ENCODE measurements at regions not wholly inside any gene's neighbourhood (a gene's known extent, or its start where the extent isn't known, plus 50 kb on each side); places are given as distances from the start of the nearest gene placed in this dataset.

DNA sequence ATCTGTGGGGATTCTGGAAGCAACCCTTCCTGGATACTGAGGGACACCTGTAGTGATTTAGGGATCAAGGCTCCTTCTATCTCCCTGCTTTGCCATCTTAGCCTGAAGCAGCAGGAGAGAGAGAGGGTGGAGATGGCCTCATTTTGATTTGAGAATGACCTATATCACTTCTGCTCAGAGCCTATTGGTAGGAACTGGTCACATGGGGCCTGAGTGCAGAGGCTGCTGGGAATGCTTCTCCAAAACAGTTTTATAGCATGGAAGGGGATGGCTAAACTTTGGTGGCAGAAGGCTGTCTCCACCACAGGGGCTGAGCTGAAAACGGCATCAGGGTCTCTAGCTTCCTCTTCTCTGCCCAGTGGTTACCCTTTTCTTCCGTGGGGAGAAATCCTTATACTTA, 105.8 kb downstream of the TBX19 start:
- no peak for DNase-seq

DNA sequence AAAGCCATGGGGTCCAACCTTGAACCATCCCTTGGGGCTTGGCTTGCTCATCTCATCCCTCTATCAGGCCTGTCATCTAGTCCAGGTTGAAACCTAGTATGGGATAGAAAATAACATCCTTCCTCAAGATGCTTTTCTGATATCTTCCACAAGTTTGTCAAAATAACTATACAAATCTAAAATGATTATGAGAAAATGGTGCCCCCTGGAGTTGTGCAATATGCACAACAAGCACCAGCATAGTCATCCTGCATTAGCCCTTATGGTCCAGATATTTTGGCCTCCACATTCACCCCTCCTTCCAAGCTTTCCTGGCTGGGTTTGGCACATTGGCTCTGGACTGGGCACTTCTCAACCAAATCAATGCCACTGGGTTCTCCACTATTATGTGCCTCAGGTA, 101.2 kb downstream of the TBX19 start:
- DNase-seq: no peak

DNA sequence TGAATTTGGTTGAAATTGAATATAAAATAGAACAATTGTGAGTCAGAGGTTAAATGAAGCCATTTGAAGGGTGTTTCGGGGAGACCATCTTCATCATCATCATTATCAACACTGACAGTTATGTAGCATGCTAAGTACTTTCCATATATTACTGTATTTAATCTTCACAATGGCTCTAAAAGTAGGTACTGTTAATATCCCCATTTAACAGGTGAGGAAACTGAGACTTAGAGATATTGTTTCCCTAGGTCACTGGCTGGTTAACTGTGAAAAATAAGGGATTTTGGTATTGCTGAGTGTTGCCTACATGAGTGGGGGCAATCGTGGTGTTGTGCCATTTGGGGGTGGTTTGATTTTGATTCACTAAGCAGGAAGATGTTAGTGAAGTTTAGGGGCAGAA, 100.3 kb downstream of the TBX19 start:
- no peak for DNase-seq

DNA sequence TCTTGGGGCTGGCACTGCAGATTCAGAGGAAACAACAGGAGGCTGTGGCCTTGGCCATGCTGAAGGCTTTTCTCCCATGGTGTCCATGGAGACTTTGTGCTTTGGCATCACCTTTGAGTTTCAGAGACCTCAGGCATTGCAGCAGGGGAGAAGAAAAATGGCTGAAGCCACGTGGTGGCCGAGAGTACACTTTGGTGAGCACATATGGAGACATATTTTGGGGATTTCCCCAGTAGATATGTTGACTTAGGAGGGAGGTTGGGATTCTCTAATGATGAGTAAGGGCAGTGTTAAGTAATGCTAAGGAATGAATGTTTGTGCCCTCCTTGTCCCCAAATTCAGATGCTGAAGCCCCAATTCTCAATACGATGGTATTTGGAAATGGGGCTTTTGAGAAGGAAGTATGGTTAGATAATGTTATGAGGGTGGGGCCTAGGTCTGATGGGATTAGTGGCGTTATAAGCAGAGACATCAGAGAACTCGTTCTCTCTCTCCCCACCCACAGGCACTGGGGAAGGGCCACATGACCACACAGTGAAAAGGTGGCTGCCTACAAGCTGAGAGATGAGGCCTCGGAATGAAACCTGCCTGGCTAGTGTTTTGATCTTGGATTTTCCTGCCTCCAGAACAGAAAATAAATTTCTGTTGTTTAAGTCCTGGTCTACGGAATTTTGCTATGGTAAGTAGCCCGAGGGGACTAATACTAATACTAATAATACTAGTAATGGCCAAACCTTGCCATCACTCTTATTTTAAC, 98.6 kb downstream of the TBX19 start:
- no peak for DNase-seq

DNA sequence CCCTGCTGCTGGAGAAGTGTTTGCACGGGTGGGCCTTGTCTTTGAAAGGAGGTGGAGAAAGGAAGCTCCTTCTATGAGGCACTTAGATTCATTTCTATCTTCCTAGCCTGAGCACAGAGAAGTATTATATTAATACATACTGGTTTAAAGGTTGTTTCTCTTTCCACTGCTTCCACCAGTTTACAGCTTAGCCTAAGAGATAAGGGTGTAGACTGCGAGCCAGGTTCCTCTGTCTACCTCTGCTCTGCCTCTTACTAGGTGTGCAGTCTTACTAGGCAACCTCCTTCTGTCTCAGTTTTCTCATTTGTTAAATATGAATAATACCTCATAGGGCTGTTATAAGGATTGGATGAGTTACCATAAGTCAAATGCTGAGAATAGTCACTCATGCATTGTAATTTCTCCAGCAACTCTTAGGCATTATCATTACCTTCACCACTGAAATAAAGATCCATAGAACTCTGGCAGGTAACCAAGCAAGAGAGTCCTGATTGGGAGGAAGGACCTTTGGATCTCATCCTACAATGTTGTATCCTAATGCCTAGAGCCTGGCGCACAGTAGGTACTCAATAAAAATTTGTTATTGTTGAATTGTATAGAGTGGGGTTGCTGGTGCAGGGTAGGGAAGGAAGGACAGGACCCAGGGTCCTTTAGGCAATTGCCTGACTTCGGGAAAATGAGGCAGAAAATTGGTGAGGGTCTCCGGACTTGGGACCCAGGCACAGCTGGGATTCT, 95.1 kb downstream of the TBX19 start:
- DNase-seq: no peak

DNA sequence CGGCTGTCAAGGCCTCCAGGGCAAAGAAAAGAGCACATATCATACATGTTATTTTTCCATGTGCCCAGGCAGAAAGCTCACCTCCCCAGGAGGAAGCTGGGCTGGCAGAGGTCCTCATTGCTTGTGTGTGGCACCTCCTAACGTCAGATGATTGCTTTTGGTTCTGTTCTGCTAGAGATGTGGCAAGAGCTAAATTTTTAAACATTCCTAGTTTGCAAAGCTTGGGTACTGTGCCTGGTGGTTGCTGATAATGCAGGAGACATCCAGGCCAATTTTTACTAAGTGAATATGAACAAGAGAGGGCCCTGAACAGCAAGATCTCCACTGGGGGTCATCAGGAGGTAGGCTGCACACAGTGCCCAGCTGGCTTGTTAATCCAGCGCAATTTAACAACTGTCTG, 93.9 kb downstream of the TBX19 start:
- DNase-seq: no peak

DNA sequence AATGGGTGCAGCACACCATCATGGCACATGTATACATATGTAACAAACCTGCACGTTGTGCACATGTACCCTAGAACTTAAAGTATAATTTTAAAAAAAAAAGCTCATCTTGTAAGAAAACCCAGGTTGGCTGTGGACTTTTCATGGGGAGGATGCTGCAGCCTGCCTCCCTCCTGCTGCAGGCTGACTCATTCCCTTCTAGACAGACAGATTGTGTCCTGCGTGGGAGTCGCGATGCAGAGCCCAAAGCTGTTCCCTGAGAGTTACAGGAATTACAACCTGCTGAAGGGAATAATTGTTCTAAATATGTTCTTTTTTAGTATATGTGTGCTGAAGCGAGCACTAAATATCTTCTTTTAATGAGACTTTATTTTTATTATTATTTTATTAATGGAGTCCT, 93.2 kb downstream of the TBX19 start:
- no peak for DNase-seq

DNA sequence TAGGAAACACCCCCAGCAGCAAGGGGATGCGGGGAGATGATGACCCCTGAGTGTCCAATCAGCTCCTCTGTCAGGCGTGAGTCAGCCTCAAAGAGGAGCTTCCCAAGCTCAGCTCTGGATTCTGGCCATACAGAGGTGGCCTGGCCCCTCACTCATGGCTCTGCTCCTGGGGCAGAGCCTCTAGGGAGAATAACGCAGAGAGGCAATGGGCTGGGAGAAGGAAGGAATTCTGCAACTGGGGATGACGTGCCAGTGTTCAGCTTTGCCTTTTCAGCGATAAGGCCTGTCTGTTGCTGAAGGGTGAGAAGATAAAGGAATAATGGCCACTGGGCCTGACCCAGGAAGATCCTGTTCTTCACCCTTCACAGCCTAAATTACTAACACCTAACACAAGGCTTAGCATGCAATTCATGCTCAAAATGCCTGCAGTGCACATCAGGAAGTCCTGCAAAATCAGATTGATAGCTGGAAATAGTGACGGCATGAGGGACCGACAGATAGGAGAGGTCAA, 92.2 kb downstream of the TBX19 start:
- no peak for DNase-seq

DNA sequence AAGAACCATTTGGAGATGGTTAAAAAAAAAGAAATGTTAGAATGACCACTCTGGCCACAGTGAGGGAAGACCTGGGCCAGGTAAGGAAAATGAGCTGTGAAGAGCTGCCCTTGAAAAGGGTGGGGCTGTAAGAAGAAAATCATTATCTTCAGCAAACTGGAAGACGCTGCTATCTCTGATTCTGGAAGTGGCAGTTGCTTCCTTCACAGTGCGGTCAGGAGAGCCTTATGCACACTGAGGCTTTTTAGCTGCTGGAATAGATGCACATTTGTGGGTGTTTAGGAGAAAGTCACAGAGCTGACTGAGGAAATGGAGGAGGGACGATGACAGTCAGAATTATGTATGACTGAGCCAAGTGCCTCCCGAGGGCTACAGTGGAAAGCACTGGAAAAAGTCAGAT, 91.6 kb downstream of the TBX19 start:
- DNase-seq: no peak

DNA sequence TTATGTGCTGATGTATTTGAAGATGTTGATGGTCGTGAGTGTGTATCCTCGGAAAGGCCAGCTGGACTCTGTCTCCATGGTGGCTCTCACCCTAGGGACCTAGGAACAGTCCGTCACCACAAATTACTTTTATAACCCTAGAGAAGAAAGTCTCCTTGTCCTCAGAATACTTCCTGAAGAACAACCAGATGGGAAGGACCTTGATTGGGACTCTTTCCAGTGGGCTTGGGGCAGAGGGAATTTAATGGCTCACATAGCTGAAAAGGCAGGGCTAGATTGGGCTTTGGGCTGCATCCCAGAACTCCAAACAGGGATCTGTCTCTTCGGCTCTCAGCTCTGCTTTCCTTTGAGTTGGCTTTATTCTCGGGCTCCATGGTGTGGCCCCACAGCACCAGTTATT, 90.8 kb downstream of the TBX19 start:
- no peak for DNase-seq

DNA sequence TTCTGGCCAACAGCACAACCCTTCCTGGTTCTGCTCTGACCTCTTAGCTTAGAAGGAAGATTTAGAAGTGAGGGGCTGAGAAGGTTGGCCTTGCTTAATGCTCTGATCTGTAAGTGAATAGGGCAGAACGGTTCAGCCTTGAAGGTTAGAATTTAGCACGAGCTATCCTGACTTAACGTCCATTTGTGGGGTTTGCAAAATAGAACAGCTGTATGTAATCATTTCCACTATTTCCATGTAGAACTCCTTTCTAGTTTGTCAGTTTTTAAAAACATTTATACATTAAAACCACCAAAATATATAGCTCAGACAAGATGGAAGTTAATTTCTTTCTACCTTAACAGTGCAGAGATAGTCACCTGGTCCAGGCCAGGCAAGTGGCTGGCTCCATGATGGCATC, 89.9 kb downstream of the TBX19 start:
- no peak for DNase-seq

DNA sequence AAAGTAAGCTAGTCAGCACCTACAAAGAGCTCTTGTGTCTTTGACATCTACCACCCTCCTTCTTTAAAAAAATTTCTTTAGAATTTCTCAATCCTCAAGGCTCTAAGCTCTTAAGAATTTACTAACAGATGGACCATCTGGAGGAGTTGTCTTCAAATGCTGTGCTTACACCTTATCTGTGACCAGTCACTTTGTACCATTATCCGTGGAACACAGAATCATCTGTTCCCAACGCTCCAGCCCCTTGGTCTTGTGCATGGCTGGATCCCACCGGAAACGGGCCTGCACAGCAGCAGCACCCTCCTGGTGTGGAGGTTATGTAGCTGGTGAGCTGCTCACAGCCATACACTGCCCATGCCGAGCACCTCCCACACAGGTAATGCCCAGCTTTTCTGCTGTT, 89.0 kb downstream of the TBX19 start:
- no peak for DNase-seq

DNA sequence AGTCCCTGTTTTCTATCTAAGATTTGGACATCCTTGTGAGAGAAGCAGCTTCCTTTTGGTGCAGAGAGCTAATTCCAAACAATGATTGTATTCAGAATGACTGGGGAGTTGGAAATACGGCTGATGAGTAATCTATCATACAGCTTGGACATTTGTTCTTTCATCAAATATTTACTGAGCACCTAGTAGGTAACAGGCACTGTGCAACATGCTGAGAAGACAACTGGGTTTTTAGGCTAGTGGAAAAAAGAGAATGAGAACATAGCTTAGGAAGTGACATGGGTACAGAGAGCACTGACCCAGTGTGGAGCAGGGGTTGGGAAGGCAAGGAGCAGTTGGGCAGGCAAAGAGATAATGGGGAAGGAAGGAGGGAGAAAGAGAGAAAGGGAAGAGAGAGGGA, 87.5 kb downstream of the TBX19 start:
- DNase-seq: no peak

DNA sequence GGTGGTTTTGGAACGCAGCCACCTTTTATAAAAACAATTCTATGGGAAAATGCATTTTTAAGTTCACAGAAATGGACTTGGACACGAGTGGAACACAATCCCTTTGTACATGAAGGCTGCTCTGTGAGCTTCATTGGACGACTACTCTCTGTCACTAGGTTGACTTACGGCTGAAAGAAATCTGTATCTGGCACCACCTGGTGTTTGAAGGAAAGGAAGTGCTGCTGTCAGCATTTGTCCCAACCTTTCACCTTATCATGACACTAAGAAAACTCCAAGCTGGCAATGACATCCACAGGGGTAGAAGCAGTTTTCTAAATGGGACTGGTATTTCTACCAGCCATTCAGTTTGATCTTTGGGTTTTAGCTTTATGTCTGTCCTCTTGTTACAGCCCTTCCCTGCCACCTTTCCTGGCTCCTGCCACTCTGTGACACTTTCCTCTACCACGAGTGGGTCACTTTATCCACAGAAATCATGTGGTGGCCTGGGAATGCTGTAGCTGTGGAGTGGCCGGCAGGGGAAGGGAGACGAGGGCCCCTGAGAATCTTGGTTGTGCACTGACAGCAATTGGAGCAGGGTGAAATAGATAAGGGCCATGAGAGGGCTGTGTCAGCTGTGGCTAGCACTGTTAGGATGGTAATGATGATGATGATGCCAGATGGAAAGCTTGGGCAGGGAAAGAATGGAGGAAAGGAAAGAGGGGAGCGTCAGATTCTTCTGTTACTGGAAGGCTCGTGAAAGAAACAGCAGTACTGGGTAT, 85.2 kb downstream of the TBX19 start:
- DNase-seq: no peak
